Right hindlimb (tissue), 1 donor: ENCODE measurements at regions not wholly inside any gene's neighbourhood (a gene's known extent, or its start where the extent isn't known, plus 50 kb on each side); places are given as distances from the start of the nearest gene placed in this dataset.

ENCODE experiments used
- DNase-seq: peaks from one replicate; pipeline ENCODE4 v3.0.0-alpha.2; 2018

DNA sequence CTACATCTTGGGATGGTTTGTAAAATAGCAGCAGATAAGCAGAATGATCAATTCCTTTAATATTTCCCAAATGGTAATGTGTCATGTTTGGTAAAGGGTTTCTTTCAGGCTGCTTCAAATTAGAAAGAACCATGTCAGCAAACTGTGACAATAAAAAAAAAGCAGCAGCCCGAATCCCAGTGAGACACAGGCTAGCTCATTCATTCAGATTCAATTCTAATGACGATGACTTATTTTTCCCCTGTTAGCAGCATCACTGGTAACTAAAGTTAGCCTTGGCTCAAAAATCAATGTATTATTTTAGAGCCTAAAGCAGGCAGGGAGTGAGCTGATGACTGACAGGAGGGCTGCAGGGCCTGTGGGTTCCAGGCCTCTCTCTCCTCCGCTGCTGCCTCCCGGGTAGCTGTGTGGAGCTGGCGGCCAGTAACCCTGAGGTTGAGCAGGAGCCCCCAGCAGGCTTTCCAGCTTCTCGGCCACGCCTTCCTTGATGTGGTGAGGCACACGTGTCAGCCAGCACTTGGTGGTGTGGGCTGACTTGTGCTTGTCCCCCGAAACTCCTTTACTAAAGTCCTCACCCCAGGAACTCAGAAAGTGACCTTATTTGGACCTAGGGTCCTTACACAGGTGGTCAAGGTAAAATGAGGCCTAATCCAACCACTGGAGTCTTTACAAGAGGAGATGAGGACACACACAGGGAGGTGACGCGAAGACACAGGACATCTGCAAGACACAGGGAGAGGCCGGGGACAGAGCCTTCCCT is 120.5 kb upstream of the HS6ST1 start:
- peak; percentile 19 for DNase-seq

GRCh38 chr2:128439791-128440665 is 121.4 kb upstream of the HS6ST1 start:
- DNase-seq, result peak; percentile 15

- DNase-seq, result peak; percentile 26
Measured at GRCh38 chr2:128440666-128441340, 122.1 kb upstream of the HS6ST1 start.

DNA sequence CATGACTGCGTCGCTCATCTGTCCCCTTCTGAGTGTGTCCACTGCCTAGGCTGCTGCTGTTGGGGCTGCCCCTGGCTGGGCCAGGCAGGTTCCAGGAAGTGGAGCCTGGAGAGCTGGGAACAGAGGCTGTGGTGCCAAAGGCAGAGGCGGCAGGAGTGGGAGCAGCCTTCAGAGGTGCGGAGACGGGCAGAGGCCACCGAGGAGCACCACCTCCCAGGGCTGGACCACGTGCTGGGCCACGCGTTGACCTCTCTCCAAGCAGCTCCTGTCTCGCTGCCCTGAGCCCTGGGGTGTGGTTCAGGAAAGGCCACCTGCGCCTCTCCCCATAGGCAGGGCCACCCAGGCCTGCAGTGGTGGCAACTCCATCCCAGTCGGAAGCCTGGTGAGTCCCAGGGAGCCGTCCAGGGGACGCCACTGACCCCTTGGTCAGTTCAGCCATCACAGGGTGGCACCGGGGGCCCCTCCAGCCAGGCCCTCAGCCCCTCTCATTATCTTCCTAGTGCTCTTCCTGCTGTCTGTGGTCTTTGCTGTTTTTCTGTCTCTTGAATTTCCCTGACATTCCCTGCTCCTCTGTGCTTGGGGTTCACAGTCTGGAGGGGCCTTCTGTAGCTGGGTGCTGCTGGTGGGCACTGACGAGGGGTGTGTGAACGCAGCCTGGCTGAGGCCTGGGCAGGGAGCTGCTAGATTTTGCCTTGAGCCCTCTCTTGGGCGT is 122.8 kb upstream of the HS6ST1 start:
- DNase-seq, result peak; percentile 4

DNA sequence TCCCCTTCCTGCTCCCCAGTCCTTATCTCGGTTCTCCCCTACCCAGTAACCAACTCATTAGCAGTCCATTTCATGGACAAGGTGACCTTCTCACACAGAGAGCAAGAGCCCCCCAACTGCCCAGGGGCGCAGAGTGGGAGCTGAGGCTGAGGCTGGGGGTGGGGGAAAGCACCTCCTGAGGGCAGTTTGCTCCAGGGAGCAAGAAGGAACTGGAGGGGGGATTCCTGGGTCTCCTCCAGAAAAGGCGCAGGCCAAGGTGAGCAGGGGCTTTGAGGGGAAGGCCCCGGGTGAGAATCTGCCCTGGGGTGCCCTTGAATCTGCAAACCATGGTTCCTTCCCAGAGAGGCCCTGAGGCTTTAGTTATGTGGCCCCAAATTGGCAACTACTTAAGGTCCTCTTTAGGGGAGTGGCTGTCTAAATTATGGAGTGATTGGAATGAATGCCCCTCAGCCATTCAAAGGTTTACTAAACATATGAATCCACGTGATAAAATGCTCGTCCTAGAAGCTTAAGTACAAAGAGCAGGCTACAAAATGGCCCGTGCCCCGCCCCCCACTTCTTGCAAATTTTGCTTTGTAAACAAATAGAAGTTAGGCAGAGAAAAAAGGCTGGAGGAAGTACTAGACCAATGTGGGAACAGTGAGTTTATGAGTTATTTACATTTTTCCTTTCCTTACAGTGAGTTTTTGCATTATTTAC is 123.5 kb upstream of the HS6ST1 start:
- DNase-seq, result peak; percentile 27

DNA sequence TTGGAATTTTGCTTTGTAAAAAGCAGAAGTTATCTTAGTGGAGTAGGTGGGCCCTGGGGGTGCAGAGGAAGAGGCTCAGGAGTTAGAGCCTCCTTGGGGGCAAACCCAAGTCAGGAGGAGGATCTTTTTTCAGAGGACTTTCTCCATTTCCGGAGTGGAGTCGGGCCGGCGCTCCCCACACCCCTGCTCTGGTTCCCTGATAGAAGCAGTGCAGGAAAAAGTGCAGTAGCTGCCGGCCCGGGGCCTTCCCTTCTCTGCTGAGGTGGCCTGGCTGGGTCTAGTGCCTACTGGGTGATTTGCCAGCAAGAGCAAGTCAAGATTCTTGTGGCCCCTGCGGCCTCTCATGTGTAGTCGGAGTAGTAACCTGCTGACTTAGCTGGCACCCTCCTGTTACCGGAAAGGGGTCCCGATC is 124.2 kb upstream of the HS6ST1 start:
- peak; percentile 27 for DNase-seq

GRCh38 chr2:128444121-128444771 is 125.6 kb upstream of the HS6ST1 start:
- peak; percentile 20 for DNase-seq

- peak; percentile 6 for DNase-seq
Measured at GRCh38 chr2:128444816-128445522, 126.3 kb upstream of the HS6ST1 start.

- peak; percentile 24 for DNase-seq
Measured at GRCh38 chr2:128445523-128445900, 126.8 kb upstream of the HS6ST1 start.

- peak; percentile 16 for DNase-seq
Measured at GRCh38 chr2:128446049-128446873, 127.6 kb upstream of the HS6ST1 start.

GRCh38 chr2:128446874-128447537 is 128.3 kb upstream of the HS6ST1 start:
- DNase-seq, result peak; percentile 10

DNA sequence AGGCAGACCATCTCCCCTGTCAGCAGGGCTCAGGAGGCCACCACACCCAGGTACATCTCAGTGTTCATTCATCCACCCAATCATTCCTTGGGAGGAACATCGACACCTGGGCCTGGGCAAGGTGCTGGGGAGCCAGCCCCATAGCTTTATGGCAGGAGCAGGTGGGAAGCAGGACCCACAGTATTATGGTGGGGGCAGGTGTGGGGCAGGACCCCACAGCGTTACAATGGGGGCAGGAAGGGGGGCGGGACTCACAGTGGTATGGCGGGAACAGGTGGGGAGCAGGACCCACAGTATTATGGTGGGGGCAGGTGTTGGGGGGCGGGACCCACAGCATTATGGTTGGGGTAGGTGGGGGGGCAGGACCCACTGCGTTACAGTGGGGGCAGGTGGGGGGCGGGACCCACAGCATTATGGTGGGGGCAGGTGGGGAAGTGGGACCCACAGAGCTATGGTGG is 128.9 kb upstream of the HS6ST1 start:
- DNase-seq, result peak; percentile 5

DNA sequence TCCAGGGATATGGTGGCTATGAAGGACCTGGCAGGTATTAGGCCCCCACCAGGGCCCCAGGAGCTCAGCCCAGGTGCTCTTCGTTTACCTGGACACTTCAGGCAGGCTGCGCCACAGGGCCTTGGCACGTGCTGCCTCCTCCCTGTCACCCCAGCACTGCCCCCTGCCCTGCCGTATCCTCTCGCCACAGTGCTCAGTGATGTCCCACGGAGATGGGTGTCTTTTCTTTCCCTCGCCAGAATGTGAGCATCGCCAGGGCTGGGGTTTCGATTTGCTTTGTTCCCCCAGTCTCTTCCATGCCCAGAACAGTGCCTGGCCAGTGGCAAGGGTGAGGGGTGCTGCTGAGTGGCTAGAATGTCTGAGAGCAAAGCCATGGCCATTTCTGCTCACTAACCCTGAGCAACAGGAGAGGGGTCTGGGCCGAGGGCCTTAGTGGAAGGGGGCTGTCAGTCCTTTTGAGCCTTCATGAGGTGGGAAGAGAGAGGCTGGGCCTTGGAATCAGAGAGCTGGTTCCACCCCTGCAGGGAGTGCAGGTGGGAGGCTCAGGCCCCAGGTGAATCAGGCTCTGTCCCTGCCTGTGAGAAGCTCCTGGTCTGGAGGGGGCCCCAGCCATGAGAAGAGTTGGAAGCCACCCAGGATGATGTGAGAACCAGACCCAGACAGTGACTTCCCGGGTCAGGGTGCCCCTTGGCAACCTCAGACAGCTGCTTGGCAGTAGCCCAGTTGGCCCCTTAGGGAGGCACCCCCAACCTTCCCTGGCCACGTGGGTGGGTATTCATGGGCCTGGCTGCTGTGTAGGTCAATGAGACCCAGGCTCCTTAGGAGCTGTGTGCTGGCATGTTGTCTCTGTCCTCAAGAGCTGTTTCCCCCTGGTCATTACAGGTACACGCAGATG is 129.9 kb upstream of the HS6ST1 start:
- DNase-seq, result peak; percentile 22

DNA sequence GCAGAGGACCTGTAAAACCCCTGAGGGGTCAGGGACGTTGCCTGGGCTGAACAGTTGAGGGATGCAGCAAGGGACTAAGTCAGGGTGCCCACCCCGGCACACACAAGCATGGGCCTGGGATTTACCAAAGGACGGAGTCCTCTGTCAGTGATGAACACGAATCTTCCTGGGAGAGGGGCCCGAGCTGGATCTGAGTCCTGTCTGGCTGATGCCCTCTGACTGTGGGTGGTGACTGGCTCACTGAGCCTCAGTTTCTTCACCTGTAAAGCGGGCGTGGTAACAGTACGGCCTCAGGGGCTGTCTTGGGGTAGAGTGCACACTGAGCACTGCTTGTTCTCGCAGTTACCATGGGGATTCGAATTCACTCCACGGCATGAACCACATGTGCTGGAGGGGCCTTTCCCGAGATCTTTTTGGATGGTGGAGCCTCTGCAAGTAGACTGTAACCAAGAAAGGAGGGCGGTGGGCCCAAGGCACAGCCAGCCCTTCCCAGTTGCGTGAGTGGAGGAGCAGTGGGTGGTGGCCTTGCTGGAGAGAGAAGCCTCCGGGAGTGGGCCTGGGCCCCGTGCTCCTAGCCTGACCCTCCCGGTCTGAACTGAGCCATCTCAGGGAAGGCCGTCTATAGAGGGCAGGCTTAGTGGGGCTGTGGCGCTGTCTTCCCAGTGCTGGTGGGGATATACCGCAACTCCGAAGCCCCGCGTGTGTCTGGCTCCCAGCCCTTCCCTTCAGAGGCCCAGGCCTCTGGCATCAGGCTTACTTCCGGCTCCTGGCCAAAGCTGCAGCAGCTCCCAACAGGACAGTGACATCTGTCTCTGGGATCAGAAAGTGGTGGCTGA is 130.8 kb upstream of the HS6ST1 start:
- peak; percentile 32 for DNase-seq

DNA sequence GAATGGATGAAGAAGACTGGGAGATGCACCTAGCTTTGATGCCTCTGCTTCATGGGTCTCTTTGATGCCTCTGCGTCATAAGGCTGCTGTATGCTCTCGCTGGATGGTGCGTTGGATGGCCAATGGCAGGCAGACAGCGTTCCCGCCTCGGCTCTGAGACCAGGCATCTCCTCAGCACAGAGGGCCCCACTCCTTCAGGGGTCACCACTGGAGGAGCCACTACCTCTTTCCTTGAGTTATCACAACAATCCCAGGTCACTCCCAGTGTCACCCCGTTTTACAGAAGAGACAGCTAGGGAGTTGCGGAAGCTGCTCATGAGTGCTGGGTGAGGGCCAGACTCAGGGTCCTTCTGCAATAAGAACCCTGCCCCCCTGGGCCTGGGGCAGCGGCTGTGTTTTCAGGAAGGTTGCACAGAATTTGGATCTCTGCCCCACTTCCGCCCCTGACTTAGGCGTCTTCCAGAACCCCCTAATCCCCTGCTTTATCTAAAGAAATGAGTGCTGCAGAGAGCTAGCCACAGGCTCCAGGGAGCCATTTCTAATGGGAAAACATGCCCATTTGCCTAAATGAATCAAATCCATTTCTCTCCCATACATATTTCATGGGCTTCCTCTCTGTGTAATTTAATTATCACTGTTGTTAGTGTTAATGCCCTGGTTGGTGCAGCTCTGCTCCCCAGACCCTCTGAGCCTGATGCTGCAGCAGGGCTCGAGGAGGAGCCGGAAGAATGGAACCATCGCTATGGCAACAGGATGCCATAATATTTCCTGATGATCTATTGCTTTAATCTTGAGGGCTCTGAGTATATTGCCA is 131.8 kb upstream of the HS6ST1 start:
- peak; percentile 11 for DNase-seq
